GM12872 (cell line): ENCODE measurements at regions not wholly inside any gene's neighbourhood (a gene's known extent, or its start where the extent isn't known, plus 50 kb on each side); places are given as distances from the start of the nearest gene placed in this dataset.

Experiments
- CTCF ChIP-seq: IDR thresholded peaks from 3 replicates; pipeline ENCODE4 v1.5.1; 2011; ENCODE audit warnings: low read depth, mild to moderate bottlenecking, low read length, moderate library complexity; ENCODE audit not compliant: insufficient read depth

GRCh38 chr4:188737251-188738002 is 598.2 kb downstream of the TRIML1 start:
- no peak for TF ChIP-seq CTCF

- no peak for TF ChIP-seq CTCF
These were observed 615.2 kb downstream of the TRIML1 start for GRCh38 chr4:188754372-188755002.

GRCh38 chr4:188767496-188767895 is 628.3 kb downstream of the TRIML1 start:
- TF ChIP-seq CTCF: no peak

GRCh38 chr4:188778905-188779304 is 639.7 kb downstream of the TRIML1 start:
- no peak for TF ChIP-seq CTCF

GRCh38 chr4:188779581-188779980 is 640.3 kb downstream of the TRIML1 start:
- no peak for TF ChIP-seq CTCF

- no peak for TF ChIP-seq CTCF
These were observed 640.8 kb downstream of the TRIML1 start for GRCh38 chr4:188780028-188780427.

GRCh38 chr4:188780686-188781085 is 641.4 kb downstream of the TRIML1 start:
- no peak for TF ChIP-seq CTCF
